ENCODE measurements at regions not wholly inside any gene's neighbourhood (a gene's known extent, or its start where the extent isn't known, plus 50 kb on each side); places are given as distances from the start of the nearest gene placed in this dataset.
"Not testable (repeated sequence)": the region's sequence is repeated elsewhere in the genome, so short reads cannot be mapped to it uniquely, and the experiment has no call there.

DNA sequence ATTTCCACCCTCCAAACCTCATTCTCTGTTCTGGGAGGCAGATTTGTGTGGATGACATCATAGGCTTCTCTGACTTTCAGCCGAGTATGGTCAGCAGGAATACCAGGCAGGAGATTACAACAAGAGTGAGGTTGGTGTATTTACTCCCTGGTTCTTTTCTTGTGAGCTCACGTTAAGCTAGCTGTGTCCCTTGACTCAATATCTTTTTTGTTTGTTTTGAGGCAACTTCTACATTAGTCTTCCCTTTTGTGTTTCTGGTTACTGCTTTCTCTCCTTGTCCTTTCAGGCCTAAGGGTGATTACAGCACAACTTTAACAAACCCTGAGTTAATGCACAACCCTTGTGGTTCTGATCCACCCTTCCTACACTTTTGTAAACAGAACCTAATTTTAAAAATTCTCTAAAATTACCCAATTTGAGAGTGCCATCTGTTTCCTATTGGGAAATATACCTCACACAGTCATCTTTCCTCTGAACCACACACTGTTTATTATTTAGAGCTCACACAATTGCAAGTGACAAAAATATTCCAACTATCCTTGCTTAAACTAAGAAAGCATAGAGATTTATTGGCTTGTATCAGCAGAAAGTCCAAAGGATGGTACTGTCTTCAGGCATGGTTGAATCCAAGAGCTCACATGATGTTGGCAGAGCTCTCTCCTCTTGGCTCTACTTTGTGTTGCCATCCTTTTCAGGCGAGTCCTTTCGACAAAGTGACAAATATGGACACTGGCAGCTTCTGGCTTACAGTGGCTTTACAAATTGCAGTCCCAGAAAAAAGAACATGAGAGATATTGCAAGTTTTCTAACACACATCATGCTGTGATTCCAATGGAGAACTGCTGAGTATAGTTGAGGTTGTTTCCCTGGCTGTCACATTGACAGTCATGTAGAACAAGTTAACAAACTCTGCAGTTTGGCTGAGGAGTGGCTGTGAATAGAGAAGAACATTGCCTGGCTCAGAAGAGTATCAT lies 150.5 kb upstream of the DDIT4L start:
- intact Hi-C loops (cut with micrococcal nuclease), result no loop called here
- ChIA-PET POLR2A (no interaction called here), CTCF (no interaction called here)
- TF ChIP-seq CTCF (IDR thresholded peaks at IDR 0.05), result no peak
- Mint-ChIP-seq H3K4me1 (no peaks in the 10 kb centered on the region), H3K4me3 (no peak overlapping the region), H3K9me3 (peaks cover 9% of the 10 kb centered on the region), H3K27me3 (peaks cover 3% of the 10 kb centered on the region), H3K36me3 (ENCODE audit: low read depth) (no peaks in the 10 kb centered on the region), H3K27ac (no peak overlapping the region)
- no peak for ATAC-seq (ENCODE audit: low read depth)
- no peak for DNase-seq

- CTCF ChIA-PET, result no interaction called here
- H3K4me1 Mint-ChIP-seq, result no peaks in the 10 kb centered on the region
- no peak overlapping the region for H3K27ac Mint-ChIP-seq
- peaks cover 5% of the 10 kb centered on the region for H3K27me3 Mint-ChIP-seq
- no peak for ATAC-seq (ENCODE audit: low read depth)
- no peak for DNase-seq
- no peak for TF ChIP-seq CTCF (IDR thresholded peaks at IDR 0.05)
- peaks cover 17% of the 10 kb centered on the region for H3K9me3 Mint-ChIP-seq
- POLR2A ChIA-PET, result no interaction called here
- intact Hi-C loops (cut with micrococcal nuclease), result no loop called here
- H3K36me3 Mint-ChIP-seq (ENCODE audit: low read depth), result no peaks in the 10 kb centered on the region
- no peak overlapping the region for H3K4me3 Mint-ChIP-seq
Observed at GRCh38 chr4:100339870-100340269, 149.6 kb upstream of the DDIT4L start.

DNA sequence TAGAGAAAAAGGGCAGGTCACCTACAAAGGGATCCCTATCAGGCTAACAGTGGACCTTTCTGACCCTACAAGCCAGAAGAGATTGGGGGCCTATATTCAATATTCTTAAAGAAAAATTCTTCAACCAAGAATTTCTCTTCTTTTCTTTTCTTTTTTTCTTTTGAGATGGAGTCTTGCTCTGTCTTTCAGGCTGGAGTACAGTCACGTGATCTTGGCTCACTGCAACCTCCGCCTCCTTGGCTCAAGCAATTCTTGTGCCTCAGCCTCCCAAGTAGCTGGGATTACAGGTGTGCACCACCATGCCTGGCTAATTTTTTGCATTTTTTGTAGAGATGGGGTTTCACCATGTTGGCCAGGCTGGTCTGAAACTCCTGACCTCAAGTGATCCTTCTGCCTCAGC lies 143.2 kb upstream of the DDIT4L start:
- H3K4me3 Mint-ChIP-seq; H3K36me3 Mint-ChIP-seq (ENCODE audit: low read depth); CTCF ChIA-PET; H3K4me1 Mint-ChIP-seq; POLR2A ChIA-PET; ATAC-seq (ENCODE audit: low read depth); H3K27ac Mint-ChIP-seq; intact Hi-C loops (cut with micrococcal nuclease); DNase-seq; H3K27me3 Mint-ChIP-seq: not testable (repeated sequence)
- H3K9me3 Mint-ChIP-seq, result peaks cover 35% of the 10 kb centered on the region

DNA sequence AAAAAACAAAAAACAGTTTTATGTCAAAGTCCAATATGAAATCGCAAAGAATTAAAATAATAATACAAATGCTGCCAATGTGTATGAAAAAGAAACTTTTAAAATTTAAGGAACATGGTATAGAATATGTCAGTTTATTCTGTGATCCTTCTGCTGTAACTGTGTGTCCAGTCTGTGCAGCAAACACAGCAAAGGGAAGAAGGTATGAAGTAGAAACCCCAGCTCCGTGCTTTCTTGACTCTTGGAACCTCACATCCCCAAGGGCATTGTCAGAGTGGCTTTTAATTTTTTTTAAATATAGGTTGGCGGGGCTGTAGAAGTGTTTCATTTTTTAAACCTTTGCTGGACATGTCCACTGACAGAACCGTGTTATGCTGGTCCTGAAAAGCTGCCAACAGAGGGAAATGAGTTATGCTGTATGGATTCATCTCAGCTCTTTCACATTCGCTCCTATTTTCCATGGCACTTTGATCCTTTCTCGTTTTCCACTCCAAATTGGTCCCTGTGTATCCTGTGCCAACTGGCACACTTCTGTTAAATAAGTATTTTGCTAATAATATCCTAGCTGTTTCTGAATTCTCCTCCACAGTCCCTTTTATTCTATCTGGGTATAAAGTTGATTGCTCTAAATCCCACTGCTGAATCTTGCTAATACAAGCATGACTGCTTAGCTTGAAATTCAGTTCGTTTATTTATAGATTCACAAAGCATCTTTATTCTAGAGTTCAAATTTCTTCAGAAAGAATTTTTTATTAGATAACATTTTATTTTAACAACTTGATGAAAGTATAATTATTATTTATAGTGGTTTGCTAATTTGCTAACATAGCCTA lies 127.0 kb upstream of the DDIT4L start:
- CTCF ChIA-PET, result no interaction called here
- POLR2A ChIA-PET, result no interaction called here
- no peak for ATAC-seq (ENCODE audit: low read depth)
- H3K36me3 Mint-ChIP-seq (ENCODE audit: low read depth), result no peaks in the 10 kb centered on the region
- no peaks in the 10 kb centered on the region for H3K4me1 Mint-ChIP-seq
- intact Hi-C loops (cut with micrococcal nuclease), result no loop called here
- TF ChIP-seq CTCF (IDR thresholded peaks at IDR 0.05), result no peak
- no peak overlapping the region for H3K4me3 Mint-ChIP-seq
- no peaks in the 10 kb centered on the region for H3K9me3 Mint-ChIP-seq
- no peak for DNase-seq
- peaks cover 3% of the 10 kb centered on the region for H3K27me3 Mint-ChIP-seq
- H3K27ac Mint-ChIP-seq, result no peak overlapping the region

DNA sequence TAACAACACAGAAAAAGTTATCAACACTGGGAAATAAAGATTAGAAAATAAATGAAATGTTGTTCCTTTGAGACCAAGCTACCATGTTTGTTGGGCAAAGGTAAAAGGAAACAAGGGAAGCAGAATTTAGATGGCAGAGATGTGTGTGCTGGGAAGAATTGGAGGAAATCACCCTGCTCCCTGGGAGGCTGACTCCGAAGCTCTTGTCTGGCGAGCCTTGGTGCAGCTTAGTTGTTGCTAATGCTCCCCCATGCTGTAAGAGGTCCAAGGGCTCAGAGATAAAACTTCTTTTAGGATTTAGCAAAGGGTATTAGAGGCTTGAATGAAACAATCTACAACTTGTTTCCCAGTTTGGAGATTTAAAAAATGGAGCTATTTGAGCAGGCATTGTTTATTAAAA lies 123.8 kb upstream of the DDIT4L start:
- no peak for ATAC-seq (ENCODE audit: low read depth)
- intact Hi-C loops (cut with micrococcal nuclease), result no loop called here
- ChIA-PET CTCF (no interaction called here), POLR2A (no interaction called here)
- no peak overlapping the region for H3K27ac Mint-ChIP-seq
- H3K27me3 Mint-ChIP-seq, result peaks cover 7% of the 10 kb centered on the region
- TF ChIP-seq CTCF (IDR thresholded peaks at IDR 0.05), result no peak
- no peaks in the 10 kb centered on the region for H3K36me3 Mint-ChIP-seq (ENCODE audit: low read depth)
- H3K9me3 Mint-ChIP-seq, result no peaks in the 10 kb centered on the region
- H3K4me3 Mint-ChIP-seq, result no peak overlapping the region
- no peak for DNase-seq
- no peaks in the 10 kb centered on the region for H3K4me1 Mint-ChIP-seq
